ENCODE measurements at regions not wholly inside any gene's neighbourhood (a gene's known extent, or its start where the extent isn't known, plus 50 kb on each side); places are given as distances from the start of the nearest gene placed in this dataset.

- TF ChIP-seq CTCF (conservative IDR thresholded peaks at IDR 0.05; ENCODE audit: low read length): no peak
- TF ChIP-seq EZH2phosphoT487 (IDR thresholded peaks at IDR 0.05; ENCODE audit: borderline replicate concordance): no peak
These were observed 413.1 kb downstream of the PTPRU start for GRCh38 chr1:29649189-29650040.
